Tibial artery (tissue), 4 donors: ENCODE measurements at regions not wholly inside any gene's neighbourhood (a gene's known extent, or its start where the extent isn't known, plus 50 kb on each side); places are given as distances from the start of the nearest gene placed in this dataset.

Source experiments
- DNase-seq, 2 donors: peaks; one replicate each; pipeline ENCODE4 v3.0.0-alpha.2; 2019
- H3K27ac ChIP-seq, 2 donors: fragments of 200-600 bp; sonication (generic) in 1 of 2; 1 replicate in 1 of 2; 2 replicates in 1 of 2; pipeline ENCODE4 v1.5.1; 2018 to 2019; ENCODE audit warnings: mild to moderate bottlenecking in 1 of 2
- H3K27me3 ChIP-seq, 2 donors: fragments of 200-600 bp; sonication (generic) in 1 of 2; one replicate each; pipeline versions ENCODE4 v1.5.1 to v1.6.0; 2016 to 2019
- H3K36me3 ChIP-seq, 3 donors: fragments of 200-600 bp; sonication (generic) in 2 of 3; one replicate each; pipeline ENCODE4 v1.5.1; 2016 to 2019; ENCODE audit warnings: mild to moderate bottlenecking in 2 of 3
- H3K4me1 ChIP-seq, 4 donors: fragments of 200-600 bp; sonication (generic) in 2 of 4; 1 replicate in 3 of 4; 2 replicates in 1 of 4; pipeline ENCODE4 v1.5.1; 2016 to 2019
- H3K4me3 ChIP-seq, 2 donors: fragments of 200-600 bp; sonication (generic) in 1 of 2; 1 replicate in 1 of 2; 2 replicates in 1 of 2; pipeline ENCODE4 v1.5.1; 2018 to 2019; ENCODE audit warnings: mild to moderate bottlenecking in 2 of 2
- H3K9me3 ChIP-seq, 3 donors: fragments of 200-600 bp; sonication (generic) in 1 of 3; one replicate each; pipeline ENCODE4 v1.5.1; 2016 to 2019
- CTCF ChIP-seq, 2 experiments: fragments of 200-600 bp in 1 of 2; fragments of 450-650 bp in 1 of 2; IDR thresholded peaks; one replicate each; pipeline ENCODE4 v1.5.1; 2017 to 2019; ENCODE audit warnings: antibody characterized with exemption in 2 of 2, mild to moderate bottlenecking in 1 of 2, moderate library complexity in 1 of 2
- intact Hi-C: fragments of 100-400 bp; cut with DNase I; formaldehyde crosslinking; loops from one replicate; pipeline ENCODE4 v1.15.0; 2023; ENCODE audit warnings: low total_unique reads

GRCh38 chr13:47036294-47037008, 139.6 kb upstream of the HTR2A start:
- Histone ChIP-seq H3K4me1 (peaks cover 0 to 7% (median 0%) of the 10 kb centered on the region in 4 donors), H3K27ac (no peak overlapping the region), H3K9me3 (no peaks in the 10 kb centered on the region), H3K4me3 (no peak overlapping the region), H3K36me3 (no peaks in the 10 kb centered on the region), H3K27me3 (no peaks in the 10 kb centered on the region)
- intact Hi-C loops = no loop called here
- DNase-seq = no peak
- TF ChIP-seq CTCF (IDR thresholded peaks at IDR 0.05) = no peak

GRCh38 chr13:47033216-47033615, 136.4 kb upstream of the HTR2A start:
- H3K36me3 ChIP-seq = no peaks in the 10 kb centered on the region
- peak overlapping the region in 1 of 2 donors; percentile 3 for H3K27ac ChIP-seq
- H3K9me3 ChIP-seq = no peaks in the 10 kb centered on the region
- H3K27me3 ChIP-seq = no peaks in the 10 kb centered on the region
- DNase-seq = no peak
- H3K4me3 ChIP-seq = peak overlapping the region in 1 of 2 donors; percentile 14
- no peak for TF ChIP-seq CTCF (IDR thresholded peaks at IDR 0.05)
- peaks cover 0 to 7% (median 0%) of the 10 kb centered on the region in 4 donors for H3K4me1 ChIP-seq
- intact Hi-C loops = no loop called here

GRCh38 chr13:47027780-47028437, 131.1 kb upstream of the HTR2A start:
- intact Hi-C loops = no loop called here
- TF ChIP-seq CTCF (IDR thresholded peaks at IDR 0.05) = no peak
- DNase-seq = no peak

GRCh38 chr13:47025791-47026447, 129.1 kb upstream of the HTR2A start:
- H3K4me3 ChIP-seq = no peak overlapping the region
- no peak overlapping the region for H3K27ac ChIP-seq
- no peak for DNase-seq
- no peaks in the 10 kb centered on the region for H3K36me3 ChIP-seq
- TF ChIP-seq CTCF (IDR thresholded peaks at IDR 0.05) = no peak
- H3K4me1 ChIP-seq = no peaks in the 10 kb centered on the region
- intact Hi-C loops = no loop called here
- no peaks in the 10 kb centered on the region for H3K27me3 ChIP-seq
- no peaks in the 10 kb centered on the region for H3K9me3 ChIP-seq

More at GRCh38 chr13:47027780-47028437, 131.1 kb upstream of the HTR2A start:
- Histone ChIP-seq H3K27ac (no peak overlapping the region), H3K27me3 (no peaks in the 10 kb centered on the region), H3K36me3 (no peaks in the 10 kb centered on the region), H3K9me3 (no peaks in the 10 kb centered on the region), H3K4me1 (no peaks in the 10 kb centered on the region), H3K4me3 (no peak overlapping the region)

- no peaks in the 10 kb centered on the region for H3K4me1 ChIP-seq
- no peak for DNase-seq
- TF ChIP-seq CTCF (IDR thresholded peaks at IDR 0.05) = no peak
Measured at GRCh38 chr13:47019977-47020376, 123.1 kb upstream of the HTR2A start.

More at GRCh38 chr13:47019977-47020376, 123.1 kb upstream of the HTR2A start:
- H3K9me3 ChIP-seq = no peaks in the 10 kb centered on the region
- no peak overlapping the region for H3K4me3 ChIP-seq
- no peaks in the 10 kb centered on the region for H3K27me3 ChIP-seq
- no peak overlapping the region for H3K27ac ChIP-seq
- intact Hi-C loops = no loop called here
- no peaks in the 10 kb centered on the region for H3K36me3 ChIP-seq
